Stimulated activated CD8-positive, alpha-beta memory T cell treated with anti-CD3 and anti-CD28 coated beads, Interleukin-4, amount 100 ng/mL, for 24 hours (primary cell): ENCODE measurements at regions not wholly inside any gene's neighbourhood (a gene's known extent, or its start where the extent isn't known, plus 50 kb on each side); places are given as distances from the start of the nearest gene placed in this dataset.
"Not testable (repeated sequence)": the region's sequence is repeated elsewhere in the genome, so short reads cannot be mapped to it uniquely, and the experiment has no call there.

ENCODE experiments used
- DNase-seq: peaks from one replicate; pipeline ENCODE4 v3.0.0-alpha.2; 2020; ENCODE audit warnings: low read depth

GRCh38 chr1:30378991-30379581 lies 344.3 kb downstream of the MATN1 start:
- no peak for DNase-seq

- no peak for DNase-seq
These were observed 345.3 kb downstream of the MATN1 start for GRCh38 chr1:30378003-30378596.

- no peak for DNase-seq
These were observed 346.0 kb downstream of the MATN1 start for GRCh38 chr1:30377230-30378002.

- no peak for DNase-seq
These were observed 347.2 kb downstream of the MATN1 start for GRCh38 chr1:30376054-30376697.

GRCh38 chr1:30375156-30375555 lies 348.2 kb downstream of the MATN1 start:
- no peak for DNase-seq

- no peak for DNase-seq
These were observed 348.9 kb downstream of the MATN1 start for GRCh38 chr1:30374400-30375070.

GRCh38 chr1:30373471-30374399 lies 349.6 kb downstream of the MATN1 start:
- no peak for DNase-seq

GRCh38 chr1:30372792-30373433 lies 350.5 kb downstream of the MATN1 start:
- no peak for DNase-seq

- DNase-seq: no peak
These were observed 351.2 kb downstream of the MATN1 start for GRCh38 chr1:30371888-30372791.

GRCh38 chr1:30371179-30371788 lies 352.1 kb downstream of the MATN1 start:
- no peak for DNase-seq

- no peak for DNase-seq
These were observed 354.6 kb downstream of the MATN1 start for GRCh38 chr1:30368651-30369240.

- DNase-seq: no peak
These were observed 356.5 kb downstream of the MATN1 start for GRCh38 chr1:30366911-30367310.

GRCh38 chr1:30366199-30366598 lies 357.2 kb downstream of the MATN1 start:
- no peak for DNase-seq

- DNase-seq: no peak
These were observed 357.8 kb downstream of the MATN1 start for GRCh38 chr1:30365596-30365995.

- no peak for DNase-seq
These were observed 360.4 kb downstream of the MATN1 start for GRCh38 chr1:30363031-30363430.

- DNase-seq: no peak
These were observed 360.8 kb downstream of the MATN1 start for GRCh38 chr1:30362603-30362990.

GRCh38 chr1:30361890-30362602 lies 361.3 kb downstream of the MATN1 start:
- DNase-seq: not testable (repeated sequence)

GRCh38 chr1:30360753-30361152 lies 362.6 kb downstream of the MATN1 start:
- no peak for DNase-seq
